Mesothelial cell of epicardium (in vitro differentiated cells): ENCODE measurements at regions not wholly inside any gene's neighbourhood (a gene's known extent, or its start where the extent isn't known, plus 50 kb on each side); places are given as distances from the start of the nearest gene placed in this dataset.

Experiments used
- DNase-seq, 2 experiments: peaks; one replicate each; pipeline ENCODE4 v3.0.0; 2021; ENCODE audit warnings: low spot score in 2 of 2; ENCODE audit not compliant: unreplicated experiment in 2 of 2
- H3K27ac Mint-ChIP-seq: 2 replicates; pipeline ENCODE4 v1.8.0; 2021; ENCODE audit warnings: mixed read lengths
- H3K27me3 Mint-ChIP-seq: 2 replicates; pipeline ENCODE4 v1.8.0; 2021; ENCODE audit warnings: low read depth, mixed read lengths
- H3K36me3 Mint-ChIP-seq: 2 replicates; pipeline ENCODE4 v1.8.0; 2021; ENCODE audit warnings: mixed read lengths
- H3K4me1 Mint-ChIP-seq: 2 replicates; pipeline ENCODE4 v1.8.0; 2021; ENCODE audit warnings: mixed read lengths
- H3K4me3 Mint-ChIP-seq: 2 replicates; pipeline ENCODE4 v1.8.0; 2021; ENCODE audit warnings: mild to moderate bottlenecking, moderate library complexity, mixed read lengths
- H3K9me3 Mint-ChIP-seq: 2 replicates; pipeline ENCODE4 v1.8.0; 2021; ENCODE audit warnings: mixed read lengths
- CTCF ChIP-seq: fragments of 200-600 bp; sonication (generic); IDR thresholded peaks from one replicate; pipeline ENCODE4 v1.5.0; 2021; ENCODE audit warnings: antibody characterized with exemption; ENCODE audit not compliant: unreplicated experiment

GRCh38 chr5:82807021-82807420 is 270.2 kb downstream of the TMEM167A start:
- H3K27me3 Mint-ChIP-seq, result no peaks in the 10 kb centered on the region

GRCh38 chr5:82806513-82806912 is 270.7 kb downstream of the TMEM167A start:
- Mint-ChIP-seq H3K4me3 (no peak overlapping the region), H3K27ac (no peak overlapping the region), H3K9me3 (peaks cover 4% of the 10 kb centered on the region), H3K36me3 (no peaks in the 10 kb centered on the region), H3K27me3 (no peaks in the 10 kb centered on the region), H3K4me1 (peaks cover 1% of the 10 kb centered on the region)
- no peak for TF ChIP-seq CTCF
- DNase-seq, result no peak

More at GRCh38 chr5:82807021-82807420, 270.2 kb downstream of the TMEM167A start:
- H3K36me3 Mint-ChIP-seq, result no peaks in the 10 kb centered on the region
- peaks cover 4% of the 10 kb centered on the region for H3K9me3 Mint-ChIP-seq
- no peak overlapping the region for H3K4me3 Mint-ChIP-seq
- no peak overlapping the region for H3K27ac Mint-ChIP-seq
- DNase-seq, result no peak
- peaks cover 1% of the 10 kb centered on the region for H3K4me1 Mint-ChIP-seq
- no peak for TF ChIP-seq CTCF

DNA sequence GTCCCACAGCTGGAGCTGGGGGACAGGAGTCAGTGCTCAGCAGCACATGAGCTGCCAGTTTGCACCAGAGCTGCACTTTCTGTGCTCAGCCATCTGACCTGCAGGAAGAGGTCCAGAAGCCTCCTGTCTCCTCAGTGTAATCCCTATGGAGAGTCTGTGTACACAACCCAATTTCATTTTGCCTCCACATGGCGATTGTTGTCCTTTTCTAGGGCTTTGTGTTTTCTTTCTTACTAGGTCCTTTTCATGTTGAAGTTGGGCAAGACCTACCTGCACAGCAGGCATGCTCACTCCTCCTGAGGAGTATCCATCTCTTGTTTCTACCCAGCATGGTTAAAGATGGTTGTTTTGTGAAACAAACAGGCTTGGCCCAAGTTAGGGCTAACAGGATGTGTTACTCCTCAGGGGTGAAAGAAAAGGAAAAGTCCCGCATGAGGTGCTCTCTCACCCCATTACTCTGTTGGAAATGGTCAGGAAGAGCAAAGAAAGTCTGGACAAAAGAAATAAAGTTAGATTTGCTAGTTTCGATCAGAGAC is 273.0 kb downstream of the TMEM167A start:
- H3K4me1 Mint-ChIP-seq, result peaks cover 1% of the 10 kb centered on the region
- no peaks in the 10 kb centered on the region for H3K9me3 Mint-ChIP-seq
- DNase-seq, result no peak
- no peak overlapping the region for H3K4me3 Mint-ChIP-seq
- no peak overlapping the region for H3K27ac Mint-ChIP-seq
- H3K36me3 Mint-ChIP-seq, result no peaks in the 10 kb centered on the region
- no peaks in the 10 kb centered on the region for H3K27me3 Mint-ChIP-seq
- no peak for TF ChIP-seq CTCF

GRCh38 chr5:82802954-82803353 is 274.2 kb downstream of the TMEM167A start:
- Mint-ChIP-seq H3K4me1 (peaks cover 4% of the 10 kb centered on the region), H3K9me3 (no peaks in the 10 kb centered on the region), H3K4me3 (no peak overlapping the region), H3K27ac (no peak overlapping the region), H3K27me3 (no peaks in the 10 kb centered on the region), H3K36me3 (no peaks in the 10 kb centered on the region)
- no peak for DNase-seq
- TF ChIP-seq CTCF, result no peak

DNA sequence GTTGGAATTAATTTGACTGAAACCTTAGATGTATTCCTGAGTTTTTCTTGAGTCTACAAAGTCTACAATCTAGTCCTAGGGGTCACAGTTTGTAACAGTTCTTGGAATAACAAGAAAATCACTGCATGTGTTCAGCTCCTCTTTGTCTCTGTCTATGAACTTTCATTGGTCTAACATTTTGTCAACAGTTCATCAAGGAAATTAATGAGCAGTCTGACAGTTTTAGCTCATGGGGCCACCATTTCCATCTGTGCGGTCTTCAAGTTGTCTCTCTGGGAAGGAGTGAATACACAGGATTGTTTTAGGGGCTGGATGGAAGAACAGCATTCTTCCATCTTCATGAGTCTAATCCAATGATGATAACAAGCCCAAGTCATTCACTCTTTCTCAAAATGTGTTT is 276.4 kb downstream of the TMEM167A start:
- no peak for TF ChIP-seq CTCF
- H3K9me3 Mint-ChIP-seq, result peaks cover 4% of the 10 kb centered on the region
- no peak overlapping the region for H3K27ac Mint-ChIP-seq

More for the DNA sequence above, 276.4 kb downstream of the TMEM167A start:
- DNase-seq, result no peak
- Mint-ChIP-seq H3K4me1 (peaks cover 3% of the 10 kb centered on the region), H3K27me3 (no peaks in the 10 kb centered on the region), H3K36me3 (no peaks in the 10 kb centered on the region), H3K4me3 (no peak overlapping the region)
